ENCODE measurements at regions not wholly inside any gene's neighbourhood (a gene's known extent, or its start where the extent isn't known, plus 50 kb on each side); places are given as distances from the start of the nearest gene placed in this dataset.

- TF ChIP-seq CTCF (conservative IDR thresholded peaks at IDR 0.05; ENCODE audit: low read depth, low read length) (no peak), RFX5 (IDR thresholded peaks at IDR 0.05; ENCODE audit: low read depth, low read length) (no peak), POLR2A (IDR thresholded peaks at IDR 0.05; ENCODE audit: low read depth, low read length) (no peak), FOS (IDR thresholded peaks at IDR 0.05; ENCODE audit: low read depth, low read length) (no peak), CHD1 (IDR thresholded peaks at IDR 0.05; ENCODE audit: low read depth, low read length) (no peak), RCOR1 (IDR thresholded peaks at IDR 0.05; ENCODE audit: insufficient replicate concordance, low read length) (no peak), SMC3 (IDR thresholded peaks at IDR 0.05; ENCODE audit: low read depth, low read length) (no peak), USF2 (IDR thresholded peaks at IDR 0.05; ENCODE audit: low read depth, low read length) (no peak), MAFK (IDR thresholded peaks at IDR 0.05; ENCODE audit: low read depth, low read length) (no peak), MXI1 (IDR thresholded peaks at IDR 0.05; ENCODE audit: borderline replicate concordance, low read depth, low read length) (no peak), RAD21 (IDR thresholded peaks at IDR 0.05; ENCODE audit: low read length) (no peak), MAZ (IDR thresholded peaks at IDR 0.05; ENCODE audit: borderline replicate concordance, low read depth, low read length) (no peak)
These were observed 201.1 kb downstream of the LRIG3 start for GRCh38 chr12:58719161-58719560.
